Muscle of arm (tissue), 1 donor: ENCODE measurements at regions not wholly inside any gene's neighbourhood (a gene's known extent, or its start where the extent isn't known, plus 50 kb on each side); places are given as distances from the start of the nearest gene placed in this dataset.

Source experiments
- DNase-seq: peaks from one replicate; pipeline ENCODE4 v3.0.0-alpha.2; 2013

- DNase-seq = peak; percentile 0
These were observed 124.2 kb downstream of the TMEM161B start for GRCh38 chr5:88144219-88145001.

- DNase-seq = no peak
These were observed 124.9 kb downstream of the TMEM161B start for GRCh38 chr5:88143693-88144218.

GRCh38 chr5:88142886-88143692, 125.6 kb downstream of the TMEM161B start:
- peak; percentile 5 for DNase-seq

GRCh38 chr5:88142636-88142885, 126.1 kb downstream of the TMEM161B start:
- DNase-seq = peak; percentile 6

- peak; percentile 91 for DNase-seq
These were observed 127.5 kb downstream of the TMEM161B start for GRCh38 chr5:88140856-88141752.

GRCh38 chr5:88140396-88140855, 128.2 kb downstream of the TMEM161B start:
- DNase-seq = peak; percentile 0

GRCh38 chr5:88130211-88130815, 138.3 kb downstream of the TMEM161B start:
- no peak for DNase-seq

GRCh38 chr5:88128813-88129212, 139.8 kb downstream of the TMEM161B start:
- DNase-seq = no peak

GRCh38 chr5:88119535-88120125, 149.0 kb downstream of the TMEM161B start:
- DNase-seq = no peak

- DNase-seq = no peak
These were observed 150.5 kb downstream of the TMEM161B start for GRCh38 chr5:88118179-88118578.

- no peak for DNase-seq
These were observed 151.1 kb downstream of the TMEM161B start for GRCh38 chr5:88117546-88117945.

GRCh38 chr5:88116396-88116795, 152.2 kb downstream of the TMEM161B start:
- DNase-seq = no peak

- no peak for DNase-seq
These were observed 153.4 kb downstream of the TMEM161B start for GRCh38 chr5:88115211-88115610.

GRCh38 chr5:88113429-88113828, 155.2 kb downstream of the TMEM161B start:
- no peak for DNase-seq

GRCh38 chr5:88109818-88110217, 158.8 kb downstream of the TMEM161B start:
- no peak for DNase-seq

- DNase-seq = no peak
These were observed 160.0 kb downstream of the TMEM161B start for GRCh38 chr5:88108490-88109279.

GRCh38 chr5:88094906-88095496, 173.6 kb downstream of the TMEM161B start:
- DNase-seq = no peak

- no peak for DNase-seq
These were observed 174.2 kb downstream of the TMEM161B start for GRCh38 chr5:88094403-88094802.

GRCh38 chr5:88093765-88094164, 174.9 kb downstream of the TMEM161B start:
- DNase-seq = no peak
